Esophagus muscularis mucosa (tissue), 4 donors: ENCODE measurements at regions not wholly inside any gene's neighbourhood (a gene's known extent, or its start where the extent isn't known, plus 50 kb on each side); places are given as distances from the start of the nearest gene placed in this dataset.
"Not testable (repeated sequence)": the region's sequence is repeated elsewhere in the genome, so short reads cannot be mapped to it uniquely, and the experiment has no call there.

Experiments
- DNase-seq: peaks from one replicate; pipeline ENCODE4 v3.0.0-alpha.2; 2017; ENCODE audit errors: extremely low spot score
- H3K27ac ChIP-seq, 4 donors: fragments of 200-600 bp; sonication (generic); replicated peaks in 1 of 4; 1 replicate in 3 of 4; 2 replicates in 1 of 4; pipeline ENCODE4 v1.5.1; 2016 to 2019; ENCODE audit warnings: mild to moderate bottlenecking in 1 of 4
- H3K27me3 ChIP-seq, 4 donors: fragments of 200-600 bp; sonication (generic); one replicate each; pipeline versions ENCODE4 v1.5.1 to v1.6.0; 2016 to 2019
- H3K36me3 ChIP-seq, 4 donors: fragments of 200-600 bp; sonication (generic); one replicate each; pipeline ENCODE4 v1.5.1; 2016 to 2019
- H3K4me1 ChIP-seq, 4 donors: fragments of 200-600 bp; sonication (generic); one replicate each; pipeline ENCODE4 v1.5.1; 2016 to 2019
- H3K4me3 ChIP-seq, 4 donors: fragments of 200-600 bp; sonication (generic); 1 replicate in 2 of 4; 2 replicates in 2 of 4; pipeline ENCODE4 v1.5.1; 2016 to 2019; ENCODE audit warnings: mild to moderate bottlenecking in 4 of 4, moderate library complexity in 1 of 4
- H3K9me3 ChIP-seq, 4 donors: fragments of 200-600 bp; sonication (generic); 1 replicate in 3 of 4; 2 replicates in 1 of 4; pipeline ENCODE4 v1.5.1; 2016 to 2019
- EP300 ChIP-seq: sonication (generic); formaldehyde crosslinking; IDR thresholded peaks from one replicate; pipeline ENCODE4 v1.6.1; 2017; ENCODE audit warnings: antibody characterized with exemption
- POLR2A ChIP-seq: fragments of 450-650 bp; IDR thresholded peaks from one replicate; pipeline ENCODE4 v1.6.1; 2017; ENCODE audit warnings: antibody characterized with exemption, moderate library complexity, mild to moderate bottlenecking, low read depth
- POLR2AphosphoS5 ChIP-seq, 2 donors: sonication (generic); formaldehyde crosslinking; IDR thresholded peaks; one replicate each; pipeline ENCODE4 v1.6.1; 2017; ENCODE audit warnings: antibody characterized with exemption in 2 of 2
- WGBS: methylation state at CpG from one replicate; pipeline ENCODE4 v1.1.5; 2018; 5-methylcytosine and 5-hydroxymethylcytosine counted together
- intact Hi-C: fragments of 100-400 bp; cut with DNase I; formaldehyde crosslinking; loops from one replicate; pipeline ENCODE4 v1.15.1; 2023
- TF ChIP-seq, protein P1 (sequence below), 3 experiments: fragments of 200-600 bp in 2 of 3; fragments of 450-650 bp in 1 of 3; sonication (generic) in 2 of 3; IDR thresholded peaks; one replicate each; pipeline ENCODE4 v1.5.1; 2017 to 2019; ENCODE audit warnings: antibody characterized with exemption in 3 of 3, mild to moderate bottlenecking in 2 of 3, moderate library complexity in 1 of 3

GRCh38 chr6:78771586-78771985 lies 95.8 kb upstream of the IRAK1BP1 start:
- DNase-seq: no peak
- TF ChIP-seq POLR2A (no peak), POLR2AphosphoS5 (IDR thresholded peaks at IDR 0.05) (no peak), EP300 (no peak)
- TF ChIP-seq, protein P1, sequence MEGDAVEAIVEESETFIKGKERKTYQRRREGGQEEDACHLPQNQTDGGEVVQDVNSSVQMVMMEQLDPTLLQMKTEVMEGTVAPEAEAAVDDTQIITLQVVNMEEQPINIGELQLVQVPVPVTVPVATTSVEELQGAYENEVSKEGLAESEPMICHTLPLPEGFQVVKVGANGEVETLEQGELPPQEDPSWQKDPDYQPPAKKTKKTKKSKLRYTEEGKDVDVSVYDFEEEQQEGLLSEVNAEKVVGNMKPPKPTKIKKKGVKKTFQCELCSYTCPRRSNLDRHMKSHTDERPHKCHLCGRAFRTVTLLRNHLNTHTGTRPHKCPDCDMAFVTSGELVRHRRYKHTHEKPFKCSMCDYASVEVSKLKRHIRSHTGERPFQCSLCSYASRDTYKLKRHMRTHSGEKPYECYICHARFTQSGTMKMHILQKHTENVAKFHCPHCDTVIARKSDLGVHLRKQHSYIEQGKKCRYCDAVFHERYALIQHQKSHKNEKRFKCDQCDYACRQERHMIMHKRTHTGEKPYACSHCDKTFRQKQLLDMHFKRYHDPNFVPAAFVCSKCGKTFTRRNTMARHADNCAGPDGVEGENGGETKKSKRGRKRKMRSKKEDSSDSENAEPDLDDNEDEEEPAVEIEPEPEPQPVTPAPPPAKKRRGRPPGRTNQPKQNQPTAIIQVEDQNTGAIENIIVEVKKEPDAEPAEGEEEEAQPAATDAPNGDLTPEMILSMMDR (IDR thresholded peaks at IDR 0.05): no peak
- Histone ChIP-seq H3K36me3 (no peaks in the 10 kb centered on the region), H3K27me3 (no peaks in the 10 kb centered on the region), H3K27ac (no peak overlapping the region), H3K9me3 (no peaks in the 10 kb centered on the region), H3K4me3 (no peak overlapping the region), H3K4me1 (no peaks in the 10 kb centered on the region)
- intact Hi-C loops: no loop called here

DNA sequence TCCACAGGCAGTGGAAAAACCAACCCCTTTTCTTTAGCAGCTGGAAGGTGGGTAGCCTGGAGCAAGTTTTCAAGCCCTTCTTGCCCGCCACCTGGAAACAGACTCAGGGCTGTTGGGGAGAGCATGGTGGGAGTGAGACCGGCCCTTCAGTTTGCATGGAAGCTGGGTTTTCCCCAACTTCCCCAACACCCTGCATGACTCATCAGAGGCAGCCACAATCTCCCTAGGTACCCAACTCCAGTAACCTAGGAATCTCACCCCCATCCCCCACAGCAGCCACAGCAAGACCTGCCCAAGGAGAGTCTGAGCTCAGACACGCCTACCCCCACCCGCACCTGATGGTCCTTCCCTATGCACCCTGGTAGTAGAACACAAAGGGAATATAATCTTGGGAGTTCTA lies 86.3 kb upstream of the IRAK1BP1 start:
- no peaks in the 10 kb centered on the region for H3K27me3 ChIP-seq
- TF ChIP-seq POLR2A (no peak), POLR2AphosphoS5 (IDR thresholded peaks at IDR 0.05) (no peak), EP300 (no peak)
- TF ChIP-seq, protein P1 (IDR thresholded peaks at IDR 0.05): no peak
- no peak for DNase-seq
- no peaks in the 10 kb centered on the region for H3K36me3 ChIP-seq
- peaks cover 0 to 5% (median 2%) of the 10 kb centered on the region in 4 donors for H3K9me3 ChIP-seq
- no peaks in the 10 kb centered on the region for H3K4me1 ChIP-seq
- intact Hi-C loops: no loop called here
- WGBS: 88% methylated on average over 4 of the region's 4 CpGs
- no peak overlapping the region for H3K27ac ChIP-seq
- H3K4me3 ChIP-seq: no peak overlapping the region

- H3K27ac ChIP-seq, H3K4me1 ChIP-seq, DNase-seq, H3K36me3 ChIP-seq, intact Hi-C loops, H3K4me3 ChIP-seq, H3K27me3 ChIP-seq, H3K9me3 ChIP-seq: not testable (repeated sequence)
- 100% methylated on average over 1 of the region's 6 CpGs for WGBS
Observed at GRCh38 chr6:78783366-78783765, 84.0 kb upstream of the IRAK1BP1 start.

- Histone ChIP-seq H3K27ac (no peak overlapping the region), H3K36me3 (no peaks in the 10 kb centered on the region), H3K4me1 (no peaks in the 10 kb centered on the region), H3K9me3 (peaks cover 0 to 48% (median 32%) of the 10 kb centered on the region in 4 donors), H3K27me3 (no peaks in the 10 kb centered on the region), H3K4me3 (no peak overlapping the region)
- intact Hi-C loops: no loop called here
- no peak for DNase-seq
- no peak for TF ChIP-seq POLR2A
- TF ChIP-seq POLR2AphosphoS5 (IDR thresholded peaks at IDR 0.05): no peak
- TF ChIP-seq, protein P1 (IDR thresholded peaks at IDR 0.05): no peak
- TF ChIP-seq EP300: no peak
Observed at GRCh38 chr6:78797270-78797669, 70.1 kb upstream of the IRAK1BP1 start.

DNA sequence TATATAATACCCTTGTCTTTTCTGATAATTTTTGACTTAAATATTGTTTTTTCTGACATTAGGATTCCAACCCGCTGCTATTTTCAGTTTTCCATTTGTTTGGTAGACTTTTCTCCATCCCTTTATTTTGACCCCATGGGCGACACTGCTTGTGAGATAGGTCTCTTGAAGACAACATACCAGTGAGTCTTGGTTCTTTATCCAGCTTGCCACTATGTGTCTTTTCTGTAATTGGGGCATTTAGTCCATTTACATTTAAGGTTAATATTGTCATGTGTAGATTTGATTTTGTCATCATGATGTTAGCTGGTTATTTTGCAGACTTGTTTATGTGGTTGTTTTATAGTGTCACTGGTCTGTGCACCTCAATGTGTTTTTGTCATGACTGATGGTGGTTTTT lies 67.7 kb upstream of the IRAK1BP1 start:
- no peak for DNase-seq
- no peaks in the 10 kb centered on the region for H3K4me1 ChIP-seq
- H3K4me3 ChIP-seq: no peak overlapping the region
- H3K36me3 ChIP-seq: no peaks in the 10 kb centered on the region
- TF ChIP-seq EP300: no peak
- TF ChIP-seq POLR2AphosphoS5 (IDR thresholded peaks at IDR 0.05): no peak
- TF ChIP-seq, protein P1 (IDR thresholded peaks at IDR 0.05): no peak
- TF ChIP-seq POLR2A: no peak
- intact Hi-C loops: no loop called here
- no peaks in the 10 kb centered on the region for H3K27me3 ChIP-seq
- H3K9me3 ChIP-seq: peaks cover 0 to 62% (median 47%) of the 10 kb centered on the region in 4 donors
- H3K27ac ChIP-seq: no peak overlapping the region
- 78% methylated on average over 2 of the region's 2 CpGs for WGBS

GRCh38 chr6:78806792-78807191 lies 60.6 kb upstream of the IRAK1BP1 start:
- peaks cover 0 to 38% (median 33%) of the 10 kb centered on the region in 4 donors for H3K9me3 ChIP-seq
- H3K27me3 ChIP-seq, H3K27ac ChIP-seq, intact Hi-C loops, H3K4me3 ChIP-seq, H3K36me3 ChIP-seq, H3K4me1 ChIP-seq, DNase-seq: not testable (repeated sequence)
- WGBS: 100% methylated on average over 1 of the region's 1 CpG

DNA sequence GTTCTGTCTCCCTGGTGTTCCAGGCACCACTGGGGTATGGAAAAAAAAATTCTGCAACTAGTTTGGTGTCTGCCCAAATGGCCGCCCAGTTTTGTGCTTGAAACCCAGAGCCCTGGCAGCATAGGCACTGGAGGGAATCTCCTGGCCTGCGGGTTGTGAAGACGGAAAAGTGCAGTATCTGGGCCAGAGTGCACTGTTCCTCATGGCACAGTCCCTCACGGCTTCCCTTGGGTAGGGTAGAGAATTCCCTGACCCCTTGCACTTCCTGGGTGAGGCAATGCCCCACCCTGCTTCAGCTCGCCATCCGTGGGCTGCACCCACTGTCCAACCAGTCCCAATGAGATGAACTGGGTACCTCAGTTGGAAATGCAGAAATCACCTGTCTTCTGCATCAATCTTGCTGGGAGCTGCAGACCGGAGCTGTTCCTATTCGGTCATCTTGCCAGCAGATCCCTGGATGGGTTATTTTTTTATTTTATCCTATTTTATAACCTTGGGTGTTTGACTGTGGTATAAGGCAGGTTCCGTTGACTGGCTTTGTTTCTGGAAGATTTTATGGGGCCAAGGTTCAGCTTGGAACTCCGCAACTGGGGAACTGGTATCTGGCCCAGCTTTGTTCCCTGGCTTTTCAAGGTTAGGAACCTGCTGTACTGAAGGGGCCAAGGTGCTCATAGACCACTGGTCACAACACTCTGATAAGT lies 59.5 kb upstream of the IRAK1BP1 start:
- WGBS: 92% methylated on average over 10 of the region's 10 CpGs
- peaks cover 0 to 34% (median 27%) of the 10 kb centered on the region in 4 donors for H3K9me3 ChIP-seq
- intact Hi-C loops: not testable (repeated sequence)

More for the DNA sequence above, 59.5 kb upstream of the IRAK1BP1 start:
- H3K27me3 ChIP-seq, H3K4me1 ChIP-seq, DNase-seq, H3K36me3 ChIP-seq, H3K4me3 ChIP-seq, H3K27ac ChIP-seq: not testable (repeated sequence)
